HG02973 (cell line): ENCODE measurements at regions not wholly inside any gene's neighbourhood (a gene's known extent, or its start where the extent isn't known, plus 50 kb on each side); places are given as distances from the start of the nearest gene placed in this dataset.
"Not testable (repeated sequence)": the region's sequence is repeated elsewhere in the genome, so short reads cannot be mapped to it uniquely, and the experiment has no call there.

ENCODE experiments used
- ATAC-seq: cut with Tn5 transposase; IDR thresholded peaks from one replicate; pipeline ENCODE4 v1.9.1; 2021; ENCODE audit warnings: moderate library complexity; ENCODE audit not compliant: unreplicated experiment

DNA sequence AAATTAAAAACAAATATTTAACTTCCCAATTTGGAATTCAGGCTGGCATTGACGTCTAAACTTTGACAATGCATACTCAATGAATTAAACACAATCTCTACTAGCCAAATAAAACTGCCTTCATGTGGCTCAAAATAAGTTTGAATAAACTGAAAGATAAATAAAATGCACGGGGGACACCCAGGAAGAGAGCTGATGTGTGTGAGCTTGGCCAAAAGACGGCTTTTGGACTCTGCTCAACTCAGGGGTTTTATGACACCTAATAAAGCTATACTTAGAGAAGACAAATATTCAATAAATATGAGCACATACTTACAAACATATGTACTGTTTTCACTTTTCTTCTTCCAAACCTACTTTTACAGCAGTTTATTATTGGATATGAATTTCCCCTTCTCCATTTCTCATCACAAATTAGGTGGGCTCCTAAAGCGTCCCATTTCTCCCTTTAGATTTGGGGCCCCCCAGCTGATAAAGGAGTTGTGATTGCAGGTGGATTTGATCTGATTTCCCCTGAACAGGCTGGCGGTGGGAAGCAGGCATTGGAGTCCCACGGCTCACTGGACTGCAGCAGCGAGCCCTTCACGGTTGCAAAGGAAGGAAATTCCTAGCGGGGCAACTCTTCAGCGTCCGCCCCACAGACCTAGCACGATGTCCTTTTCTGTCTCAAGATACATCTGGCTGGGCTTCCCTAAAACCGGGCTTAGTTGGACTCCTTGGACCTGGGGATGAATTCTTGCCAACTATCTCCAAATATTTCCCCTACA is 79.6 kb downstream of the INSIG1 start:
- no peak for ATAC-seq

DNA sequence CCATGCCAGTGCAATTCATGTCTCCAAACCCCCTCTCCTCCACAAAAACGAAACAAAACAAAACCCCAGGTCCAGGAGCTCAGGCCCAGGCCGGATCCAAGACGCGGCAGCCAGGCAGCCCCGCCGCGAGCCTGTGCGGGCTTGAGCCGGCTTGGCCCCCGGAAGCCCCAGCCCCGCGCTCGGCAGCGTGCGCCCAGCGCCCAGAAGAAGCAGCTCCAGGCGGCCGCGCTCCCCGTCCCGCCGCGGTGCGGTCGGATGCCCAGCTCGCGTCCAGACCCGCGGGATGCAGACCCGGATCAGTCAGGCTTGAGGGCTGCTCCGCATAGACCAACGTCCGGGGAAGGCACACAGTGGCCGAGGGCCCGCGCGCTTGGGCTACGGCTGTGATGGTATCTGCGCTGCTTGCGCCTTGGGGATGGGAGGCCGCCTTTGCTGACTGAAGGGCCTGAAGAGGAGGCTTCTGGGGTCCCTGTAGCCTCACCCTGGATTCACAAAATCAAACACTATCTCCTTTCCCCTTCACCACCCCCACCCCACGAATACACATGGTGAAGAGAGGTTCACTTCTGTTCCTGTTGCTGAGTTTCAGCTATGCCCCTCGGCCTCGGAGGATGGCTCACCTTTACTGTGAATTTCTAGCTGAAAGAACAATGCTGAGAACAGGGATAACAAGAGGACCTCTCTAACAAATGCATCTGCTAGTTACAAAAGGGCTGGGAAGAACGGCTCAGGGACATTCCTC is 79.9 kb upstream of the EN2 start:
- no peak for ATAC-seq

DNA sequence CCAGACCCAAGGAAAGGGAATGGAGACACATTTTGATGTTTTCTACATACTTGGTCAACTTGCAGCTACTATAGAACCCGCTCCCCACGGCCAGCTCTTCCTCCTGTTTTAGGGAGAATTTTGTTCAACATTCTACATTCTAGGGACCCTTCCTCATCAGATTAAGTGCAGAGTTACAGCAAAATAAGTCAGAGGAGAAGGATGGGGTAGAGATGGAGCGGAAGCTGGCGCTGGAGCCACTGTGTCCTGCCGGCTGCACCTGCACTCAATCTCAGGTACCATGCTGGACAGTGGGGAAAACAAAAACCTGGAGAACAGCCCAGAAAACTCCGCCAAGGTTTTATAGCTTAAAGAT is 79.4 kb upstream of the EN2 start:
- no peak for ATAC-seq

DNA sequence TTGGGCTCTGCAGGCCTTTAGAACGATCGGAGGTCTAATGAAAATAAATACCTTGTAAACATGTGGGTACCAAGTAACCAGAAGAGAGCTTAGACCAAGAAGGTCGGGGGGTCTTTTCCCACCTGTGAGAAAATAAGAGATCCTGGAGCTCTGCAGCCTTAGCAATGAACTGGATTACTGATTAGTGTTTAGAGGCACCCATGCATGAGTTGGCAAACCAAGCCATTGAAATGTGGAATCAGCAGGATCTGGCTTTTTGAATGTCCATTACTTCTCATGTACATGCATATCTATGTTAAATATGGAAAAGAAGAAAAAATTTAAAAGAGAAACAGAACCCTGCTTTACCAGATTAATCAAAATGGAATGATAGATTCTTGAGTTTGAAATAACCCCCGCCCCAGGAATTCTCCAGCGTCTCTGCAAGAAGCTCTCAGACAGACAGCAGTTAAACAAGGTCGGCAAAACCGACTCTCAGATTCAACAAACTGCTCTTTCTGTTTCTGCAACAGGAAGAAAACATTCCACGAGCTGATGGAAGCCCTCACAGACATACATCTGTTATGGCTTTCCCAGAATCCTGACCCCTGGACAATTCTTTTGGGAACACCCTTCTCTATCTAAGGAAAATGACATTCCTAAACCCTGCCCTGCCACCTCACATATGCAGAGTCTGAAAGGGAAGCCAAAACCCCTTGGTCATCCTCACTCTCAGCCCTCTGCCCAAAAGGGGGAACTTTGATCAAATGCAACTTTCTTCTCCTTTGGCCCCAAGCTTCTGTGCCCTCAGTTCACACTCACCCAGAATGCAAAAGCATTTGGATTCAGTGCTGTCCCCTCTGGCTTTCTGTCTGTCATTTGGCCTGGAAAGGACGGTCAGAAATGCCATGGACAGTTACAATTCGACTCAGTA is 78.7 kb upstream of the EN2 start:
- ATAC-seq: no peak

DNA sequence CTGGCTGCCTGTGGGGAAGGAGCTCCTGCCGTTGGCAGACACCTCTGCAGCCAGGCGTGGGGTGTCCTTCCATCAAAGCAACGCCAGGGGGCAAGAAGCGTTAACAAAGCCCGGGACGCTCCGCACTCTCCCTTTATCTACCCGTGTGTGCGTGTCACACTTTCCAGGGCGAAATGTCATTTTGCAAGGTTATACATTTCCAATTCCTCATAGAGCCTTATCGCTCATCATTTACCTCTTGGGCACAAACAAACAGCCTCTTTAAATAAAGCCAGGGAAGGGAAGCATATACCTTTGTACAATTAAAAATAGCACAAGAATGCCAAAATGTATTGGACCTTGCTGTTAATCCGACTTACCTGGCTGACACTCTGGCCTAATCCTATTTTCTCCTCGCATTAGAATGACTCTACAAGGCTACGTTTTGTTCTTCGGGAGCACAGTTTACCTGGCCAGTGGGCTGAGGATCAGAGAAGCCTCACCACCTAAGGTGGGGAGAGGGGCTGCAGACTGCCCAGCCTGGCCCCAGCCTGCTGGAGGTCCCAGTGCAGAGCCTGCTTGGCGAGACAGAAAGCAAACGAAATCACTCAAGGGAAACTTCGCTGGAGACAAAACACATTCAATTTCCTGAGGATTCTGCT is 77.6 kb upstream of the EN2 start:
- ATAC-seq: peak; percentile 75

DNA sequence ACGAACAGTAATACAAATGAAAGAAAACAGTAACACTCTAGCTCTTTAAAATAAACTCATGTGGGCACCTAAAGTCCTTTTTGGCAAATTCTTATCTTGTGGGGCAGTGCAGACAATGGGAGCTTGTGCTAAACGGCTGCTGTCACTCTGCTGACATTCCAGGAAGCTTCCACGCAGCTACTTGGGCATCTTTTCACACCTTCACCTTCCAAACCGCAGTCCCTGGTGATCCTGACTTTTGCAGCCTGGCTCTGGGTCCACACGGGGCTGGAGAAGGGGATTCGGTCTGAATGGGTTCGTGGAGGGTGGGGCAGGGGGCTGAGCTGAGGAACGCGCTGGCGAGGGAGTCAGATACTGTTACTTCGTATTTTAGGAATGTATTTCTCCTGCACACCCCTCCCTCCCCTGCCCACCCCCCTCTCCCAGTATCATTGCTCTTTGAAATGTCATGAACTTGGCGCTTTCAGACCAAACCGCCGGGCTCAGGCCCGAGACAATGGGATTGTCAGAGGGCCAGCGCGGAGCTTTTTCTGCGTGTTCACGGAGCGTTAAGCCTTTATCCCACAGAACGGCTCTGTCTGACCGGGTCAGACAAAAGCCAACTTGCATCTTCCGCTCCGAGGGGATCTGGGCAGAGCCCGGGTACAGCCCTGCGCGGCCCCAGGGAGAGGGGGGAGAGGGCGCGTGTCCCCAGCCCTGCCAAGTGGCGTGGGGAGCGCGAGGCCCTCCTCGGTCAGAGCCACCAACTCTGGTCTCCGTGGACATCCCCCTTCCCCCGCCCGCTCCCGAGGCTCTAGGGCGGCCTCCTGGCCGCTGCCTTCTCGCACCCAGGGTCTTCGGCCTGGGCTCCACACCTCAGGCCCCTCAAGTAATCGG is 76.7 kb upstream of the EN2 start:
- ATAC-seq: no peak

DNA sequence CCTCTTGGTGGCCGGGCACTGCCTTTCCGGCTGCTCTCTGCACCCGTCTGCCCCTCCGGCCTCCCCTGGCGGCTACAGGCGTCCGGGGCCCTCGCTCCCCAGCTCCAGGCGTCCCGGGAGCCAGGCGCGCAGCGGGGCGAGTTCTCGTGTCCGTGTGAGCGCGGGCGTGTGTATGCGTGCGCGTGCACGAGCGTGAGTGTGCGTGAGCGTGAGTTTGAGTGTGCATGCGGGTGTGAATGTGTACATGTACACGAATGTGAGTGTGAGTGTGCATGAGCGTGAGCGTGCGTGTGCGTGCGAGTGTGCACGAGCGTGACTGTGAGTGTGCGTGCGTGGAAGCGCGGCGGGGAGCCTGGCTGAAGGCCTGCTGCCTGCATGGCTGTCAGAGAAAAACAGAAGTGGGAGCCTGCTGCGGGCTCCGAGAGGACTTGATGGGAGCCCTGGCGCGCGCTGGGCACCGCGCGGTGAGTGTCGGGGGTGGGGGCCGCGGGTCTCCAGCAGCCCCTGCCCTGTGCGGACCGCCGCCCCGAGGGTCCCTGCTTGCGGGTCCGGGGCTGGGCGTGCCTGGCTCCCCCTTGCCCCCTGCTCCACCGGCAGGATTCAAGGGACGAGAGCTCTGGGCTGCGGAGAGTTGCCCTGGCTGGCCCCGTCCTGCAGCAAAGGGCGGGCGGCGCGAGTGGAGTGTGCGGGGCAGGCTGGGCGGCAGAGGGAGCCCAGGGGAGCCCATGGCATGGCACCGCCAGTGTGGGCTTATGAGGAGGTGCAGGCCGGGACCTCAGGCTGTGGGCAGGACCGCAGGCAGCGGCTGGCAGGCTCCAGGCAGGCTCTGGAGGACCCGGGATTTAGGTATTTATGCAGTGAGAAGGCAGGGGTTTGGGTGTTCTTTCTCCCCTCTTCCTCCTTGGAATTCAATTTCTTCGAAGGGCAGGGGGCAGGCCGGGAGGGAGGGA is 75.8 kb upstream of the EN2 start:
- no peak for ATAC-seq

DNA sequence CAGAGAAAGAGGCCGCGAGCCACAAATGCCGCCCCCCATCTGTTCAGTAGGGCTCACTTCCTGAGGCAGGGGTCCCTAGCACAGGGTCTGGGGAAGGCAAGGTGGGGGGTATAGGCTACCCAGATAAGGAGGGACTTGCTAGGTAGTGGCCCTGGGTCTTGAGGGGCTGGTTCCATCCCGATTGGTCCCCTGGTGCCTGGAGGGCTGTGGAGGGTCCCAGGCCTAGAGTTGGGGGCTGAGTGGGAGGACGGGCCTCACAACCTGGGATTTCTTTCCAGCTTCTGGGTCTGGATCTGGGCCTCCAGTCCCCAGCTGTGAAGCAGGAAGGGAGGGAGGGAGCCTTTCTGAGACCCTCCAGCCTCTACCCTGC is 75.1 kb upstream of the EN2 start:
- ATAC-seq: no peak

DNA sequence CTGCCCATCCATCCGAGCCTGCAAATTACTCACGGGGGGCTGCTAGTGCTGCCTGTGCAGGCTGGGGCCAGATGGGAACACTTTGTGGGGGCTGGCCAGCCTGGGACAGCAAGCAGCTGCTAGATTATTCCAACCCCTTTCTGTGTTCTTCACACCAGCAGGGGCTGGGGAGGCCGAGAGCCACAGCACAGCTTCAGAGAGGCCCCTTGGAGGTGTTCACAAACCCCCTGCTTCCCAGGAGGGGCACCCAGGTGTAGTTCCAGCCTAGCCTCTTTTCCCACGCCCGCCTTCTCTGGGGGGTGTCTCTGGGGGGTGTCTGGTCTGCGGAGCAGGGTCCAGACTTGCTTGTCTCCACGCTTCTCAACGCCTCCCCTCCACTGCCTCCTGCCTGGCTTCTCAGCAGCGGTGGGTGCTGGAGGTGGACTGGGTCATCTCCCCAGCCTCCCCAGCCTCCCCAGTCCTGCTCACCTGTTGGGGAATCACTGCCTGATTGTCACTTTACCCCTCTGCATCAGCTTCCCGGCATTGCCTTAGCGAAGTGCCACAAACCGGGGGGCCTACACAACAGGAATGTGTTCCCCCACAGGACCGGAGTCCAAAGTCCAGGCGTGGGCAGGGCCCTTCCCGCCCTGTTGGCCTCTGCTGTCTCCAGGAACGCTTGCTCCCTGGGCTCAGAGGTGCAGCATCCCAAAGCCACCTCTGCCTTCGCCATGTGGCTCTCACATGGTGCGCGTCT is 74.0 kb upstream of the EN2 start:
- no peak for ATAC-seq

DNA sequence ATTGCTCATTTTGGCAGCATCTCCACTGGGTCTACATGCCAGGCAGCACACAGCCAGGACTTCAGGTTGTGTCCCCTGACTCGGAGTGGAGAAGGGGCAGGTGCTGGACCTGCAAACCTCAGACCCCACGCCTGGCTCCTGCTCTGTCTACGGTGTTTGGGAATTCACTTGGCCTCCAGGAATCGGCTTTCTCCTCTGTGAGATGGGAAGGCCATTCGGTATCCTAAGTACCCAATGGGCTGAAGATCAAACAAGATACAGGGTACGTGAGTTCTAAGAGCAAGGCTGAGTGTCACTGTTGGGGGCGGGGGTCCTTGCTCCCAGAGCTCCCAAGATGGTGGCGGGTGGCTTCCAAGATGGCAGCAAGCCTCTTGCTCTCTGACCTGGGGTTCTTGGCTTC is 73.2 kb upstream of the EN2 start:
- ATAC-seq: no peak

DNA sequence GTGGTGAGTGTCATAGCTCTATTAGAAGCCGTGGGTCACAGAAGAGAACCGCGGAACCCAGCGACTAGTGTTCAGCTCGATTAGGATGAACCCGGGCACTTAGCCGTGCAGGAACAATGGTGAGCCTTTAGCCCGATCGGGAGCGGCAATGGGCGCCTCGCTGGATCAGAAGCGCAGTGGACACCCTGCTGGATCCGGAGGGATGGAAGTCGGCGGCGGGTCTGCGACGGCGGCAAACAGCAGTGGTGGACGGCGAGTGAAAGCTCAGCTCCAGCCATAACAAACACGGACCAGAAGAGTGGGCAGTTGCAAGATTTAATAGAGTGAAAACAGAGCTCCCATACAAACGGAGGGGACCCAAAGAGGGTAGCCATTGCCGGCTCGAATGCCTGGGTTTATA is 72.7 kb upstream of the EN2 start:
- not testable (repeated sequence) for ATAC-seq

DNA sequence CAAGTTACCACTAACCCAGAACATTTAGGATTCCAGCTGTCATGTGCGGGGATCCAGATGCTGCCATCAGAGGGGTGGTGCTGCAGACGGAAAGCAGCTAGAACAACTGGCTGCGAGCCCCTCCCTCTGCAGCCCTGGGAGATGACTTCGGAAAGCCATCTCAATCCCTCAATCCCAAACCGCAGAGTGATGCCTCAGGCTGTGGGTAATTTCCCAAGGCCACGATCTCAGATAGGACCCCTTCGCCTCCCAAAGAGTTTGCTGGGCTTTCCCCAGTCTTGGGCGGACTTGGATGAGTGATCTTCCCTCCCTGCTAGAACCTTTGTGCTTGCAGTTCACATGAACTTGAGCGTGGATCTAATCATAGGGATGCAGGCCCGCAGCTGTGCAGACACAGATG is 71.3 kb upstream of the EN2 start:
- no peak for ATAC-seq

DNA sequence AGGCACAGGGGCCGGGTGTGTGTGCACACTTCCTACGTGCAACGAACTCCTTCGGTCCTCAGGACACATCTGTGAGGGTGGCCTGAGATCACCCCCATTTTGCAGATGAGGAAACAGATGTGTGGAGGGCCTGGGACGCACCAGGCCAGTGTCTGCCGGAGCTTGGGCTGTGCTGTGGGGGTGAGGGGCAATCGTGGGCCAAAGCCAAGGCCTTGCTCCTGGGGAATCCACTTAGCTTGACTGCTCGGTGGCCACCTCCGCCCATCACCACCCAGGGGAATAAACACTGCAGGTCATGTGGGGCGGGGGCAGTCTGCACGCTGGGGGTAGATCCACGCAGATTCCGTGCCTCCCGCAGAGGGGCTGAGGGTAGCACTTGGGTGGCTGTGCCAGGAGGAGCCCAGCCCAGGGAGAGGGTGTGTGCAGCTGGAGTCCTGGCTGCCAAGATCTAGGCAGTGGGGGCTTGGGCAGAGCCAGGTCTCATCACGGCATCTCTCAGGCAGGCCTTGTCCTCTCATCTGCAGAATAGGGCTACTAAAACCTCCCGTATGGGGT is 70.8 kb upstream of the EN2 start:
- no peak for ATAC-seq

DNA sequence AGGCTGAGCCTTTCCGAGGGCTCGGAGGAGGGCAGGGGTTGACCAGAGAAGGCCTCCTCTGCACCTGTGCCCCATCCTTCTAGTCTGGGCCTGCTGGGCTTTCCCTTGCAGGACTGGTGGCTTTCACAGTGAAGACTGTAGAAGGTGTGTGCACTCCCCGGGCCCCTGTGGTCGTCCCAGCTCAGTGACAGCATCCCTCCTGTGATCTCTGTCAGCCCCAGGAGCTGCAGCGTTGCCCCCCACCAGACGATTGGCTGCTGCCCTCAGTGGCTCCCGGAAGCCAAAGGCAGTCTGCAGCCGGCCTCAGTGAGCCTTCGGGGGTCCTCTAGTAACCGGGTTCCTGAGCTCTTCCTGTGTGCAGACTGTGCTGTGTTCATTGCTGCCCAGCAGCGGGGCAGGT is 69.4 kb upstream of the EN2 start:
- no peak for ATAC-seq

DNA sequence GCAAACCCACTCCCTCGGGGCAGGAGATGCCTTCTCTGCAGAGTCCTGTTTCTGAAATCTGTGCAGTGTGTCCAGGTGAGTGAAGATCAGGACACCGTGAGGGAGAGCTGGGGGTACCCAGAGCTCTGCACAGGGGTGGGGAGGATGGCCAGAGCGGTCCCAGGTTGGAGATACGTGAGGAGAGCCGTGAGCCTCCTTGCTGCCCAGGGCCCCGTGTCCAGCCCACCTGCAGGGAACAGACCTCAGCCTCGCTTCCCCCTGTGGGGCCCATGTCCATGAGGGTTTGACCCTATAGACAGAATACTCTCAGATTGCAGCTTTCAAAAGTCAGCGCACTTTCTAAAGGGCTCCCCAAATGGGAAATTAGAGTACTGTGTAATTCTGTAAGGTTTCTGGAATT is 66.5 kb upstream of the EN2 start:
- no peak for ATAC-seq

DNA sequence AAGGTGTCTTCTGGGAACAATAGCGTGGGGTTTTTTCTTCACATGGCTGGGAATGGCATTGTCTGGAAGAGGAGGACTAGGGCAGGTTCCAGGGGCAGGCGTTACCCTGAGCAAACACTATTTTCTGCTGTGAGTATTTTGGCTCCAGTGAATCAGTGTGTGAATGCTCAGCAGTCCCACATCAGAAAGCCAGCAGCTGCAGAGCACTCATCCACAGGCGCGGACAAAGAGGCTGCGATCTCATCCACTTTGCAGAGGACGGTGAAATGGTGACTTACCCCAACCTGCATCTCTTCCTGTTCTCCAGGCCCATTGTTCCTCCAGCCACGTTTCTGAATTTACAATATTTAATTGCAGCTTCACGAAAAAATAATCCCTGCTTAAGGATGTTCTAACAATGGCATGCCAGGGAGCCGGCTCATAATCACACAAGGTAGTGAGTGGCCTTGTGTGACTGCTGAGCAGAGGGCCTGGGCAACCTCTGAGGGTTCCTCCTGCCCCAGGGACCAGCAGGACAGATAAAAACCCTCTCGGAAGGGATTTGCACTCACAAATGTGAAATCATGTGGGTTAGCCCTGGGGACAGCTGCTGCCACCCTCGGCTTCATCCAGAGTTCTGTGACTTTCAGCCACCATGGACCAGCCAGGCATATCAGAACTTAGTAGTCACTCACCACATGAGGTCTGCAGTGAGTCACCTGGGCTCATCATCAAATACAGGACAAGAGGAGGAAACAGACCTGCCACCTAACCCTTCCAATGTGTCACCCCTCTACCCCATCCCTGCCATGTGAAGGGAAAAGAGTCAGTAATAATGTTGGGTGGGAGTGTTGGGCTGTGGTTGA is 65.0 kb upstream of the EN2 start:
- no peak for ATAC-seq

DNA sequence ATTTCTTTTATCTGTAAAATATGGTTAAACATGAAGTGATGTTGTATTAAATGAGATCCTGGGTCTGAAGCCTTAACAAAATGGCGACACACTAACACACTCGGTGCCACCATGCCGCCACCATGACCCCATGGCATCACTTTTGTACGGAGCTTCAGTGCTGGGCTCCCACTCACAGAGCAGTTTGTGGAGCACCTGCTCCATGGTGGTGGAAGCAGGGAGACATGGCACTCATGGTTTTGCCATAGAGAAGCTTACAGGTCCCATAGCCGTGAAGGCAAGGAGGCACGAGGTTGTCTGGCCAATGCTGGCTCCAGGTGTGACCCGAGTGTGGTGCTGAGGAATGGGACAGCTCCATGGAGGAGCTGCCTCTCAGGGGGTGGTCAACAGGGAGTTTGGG is 63.5 kb upstream of the EN2 start:
- ATAC-seq: no peak
